Vagina (tissue), 2 donors: ENCODE measurements at regions not wholly inside any gene's neighbourhood (a gene's known extent, or its start where the extent isn't known, plus 50 kb on each side); places are given as distances from the start of the nearest gene placed in this dataset.

Experiments
- CTCF ChIP-seq, 3 experiments: fragments of 450-650 bp in 2 of 3; fragments of 200-600 bp in 1 of 3; sonication (generic) in 1 of 3; IDR thresholded peaks; one replicate each; pipeline ENCODE4 v1.5.1; 2017 to 2019; ENCODE audit warnings: antibody characterized with exemption in 3 of 3, mild to moderate bottlenecking in 2 of 3, moderate library complexity in 2 of 3
- POLR2A ChIP-seq, 2 donors: fragments of 450-650 bp; IDR thresholded peaks; one replicate each; pipeline ENCODE4 v1.6.1; 2017; ENCODE audit warnings: antibody characterized with exemption in 2 of 2, mild to moderate bottlenecking in 2 of 2, moderate library complexity in 2 of 2
- POLR2AphosphoS5 ChIP-seq, 2 donors: sonication (generic); formaldehyde crosslinking; IDR thresholded peaks; one replicate each; pipeline ENCODE4 v1.9.0; 2017; ENCODE audit warnings: antibody characterized with exemption in 2 of 2, mild to moderate bottlenecking in 2 of 2, low read depth in 1 of 2; ENCODE audit not compliant: insufficient read depth in 1 of 2

GRCh38 chr1:20417581-20417980 lies 68.4 kb downstream of the CAMK2N1 start:
- TF ChIP-seq CTCF (IDR thresholded peaks at IDR 0.05) (no peak), POLR2A (IDR thresholded peaks at IDR 0.05) (no peak), POLR2AphosphoS5 (IDR thresholded peaks at IDR 0.05; ENCODE audit: insufficient read depth in 1 of 2, low read depth in 1 of 2) (no peak)
